ENCODE measurements at regions not wholly inside any gene's neighbourhood (a gene's known extent, or its start where the extent isn't known, plus 50 kb on each side); places are given as distances from the start of the nearest gene placed in this dataset.

- no peak for TF ChIP-seq CTCF (conservative IDR thresholded peaks at IDR 0.05; ENCODE audit: low read depth, low read length)
- no peak for TF ChIP-seq EZH2 (IDR thresholded peaks at IDR 0.05; ENCODE audit: low read length, unreplicated experiment)
Measured at GRCh38 chr4:24160358-24160757, 270.5 kb upstream of the PPARGC1A start.
